ENCODE measurements at regions not wholly inside any gene's neighbourhood (a gene's known extent, or its start where the extent isn't known, plus 50 kb on each side); places are given as distances from the start of the nearest gene placed in this dataset.

DNA sequence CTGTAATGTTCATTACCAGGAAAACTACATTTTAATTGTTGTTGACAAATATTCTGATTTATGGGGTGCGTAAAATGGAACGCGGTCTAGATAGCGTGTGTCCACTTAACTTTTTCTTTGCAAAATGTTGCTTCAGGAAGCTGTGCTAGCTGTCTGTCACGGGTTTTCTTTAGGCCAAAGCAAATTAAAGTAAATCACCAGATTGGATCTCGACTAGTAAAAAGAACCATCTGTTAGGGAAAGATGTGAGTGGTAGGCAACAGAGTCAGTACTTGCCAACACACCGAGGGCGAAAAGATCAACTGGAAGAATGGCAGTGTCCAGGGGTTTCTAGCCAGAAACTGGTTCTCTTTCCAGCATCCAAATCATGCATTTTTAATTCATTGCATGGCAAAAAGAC, 404.9 kb upstream of the TMPO start:
- Histone ChIP-seq H3K9ac (ENCODE audit: control insufficient read depth, extremely low read depth, insufficient read depth, low read length) (no peak overlapping the region), H3K4me2 (ENCODE audit: control insufficient read depth, extremely low read depth, insufficient read depth, low read depth, low read length) (no peak overlapping the region), H3K79me2 (ENCODE audit: control insufficient read depth, insufficient read depth, low read length) (no peaks in the 10 kb centered on the region), H2AFZ (ENCODE audit: control insufficient read depth, low read length) (no peak overlapping the region), H3K27ac (ENCODE audit: control insufficient read depth, insufficient read depth, low read length) (no peak overlapping the region), H3K36me3 (ENCODE audit: control insufficient read depth in 2 of 2, extremely low read depth in 1 of 2, insufficient read depth in 2 of 2, low read length in 2 of 2) (no peaks in the 10 kb centered on the region), H4K20me1 (ENCODE audit: control insufficient read depth, extremely low read depth, insufficient read depth, low read length) (no peaks in the 10 kb centered on the region), H3K9me1 (ENCODE audit: control insufficient read depth, extremely low read depth, insufficient read depth, low read length) (no peaks in the 10 kb centered on the region), H3K27me3 (ENCODE audit: control insufficient read depth, extremely low read depth, insufficient read depth, low read length) (no peaks in the 10 kb centered on the region), H3K4me1 (ENCODE audit: control insufficient read depth, extremely low read depth, insufficient read depth, low read length) (no peaks in the 10 kb centered on the region), H3K4me3 (ENCODE audit: control insufficient read depth in 2 of 3, extremely low read depth in 1 of 3, insufficient read depth in 2 of 3, low read depth in 1 of 3, low read length in 3 of 3) (no peak overlapping the region), H3K9me3 (ENCODE audit: control insufficient read depth, low read depth, low read length) (no peaks in the 10 kb centered on the region)
- DNase-seq (ENCODE audit: low read depth, low spot score): no peak
- dilution Hi-C loops (cut with MboI; ENCODE audit: extremely low pct_ligation_motif_present, low sequenced_read_pairs): no loop called here
- FAIRE-seq: no peak
- TF ChIP-seq EZH2 (IDR thresholded peaks at IDR 0.05; ENCODE audit: low read length) (no peak), CTCF (optimal IDR thresholded peaks at IDR 0.05 in 1 of 3, IDR thresholded peaks at IDR 0.05 in 1 of 3, conservative IDR thresholded peaks at IDR 0.05 in 1 of 3; ENCODE audit: extremely low read depth in 1 of 3, insufficient read depth in 2 of 3, low read length in 3 of 3) (no peak)

GRCh38 chr12:98113548-98113947, 401.8 kb upstream of the TMPO start:
- Histone ChIP-seq H2AFZ (ENCODE audit: control insufficient read depth, low read length) (no peak overlapping the region), H3K27ac (ENCODE audit: control insufficient read depth, insufficient read depth, low read length) (no peak overlapping the region), H3K36me3 (ENCODE audit: control insufficient read depth in 2 of 2, extremely low read depth in 1 of 2, insufficient read depth in 2 of 2, low read length in 2 of 2) (no peaks in the 10 kb centered on the region), H3K4me1 (ENCODE audit: control insufficient read depth, extremely low read depth, insufficient read depth, low read length) (no peaks in the 10 kb centered on the region), H3K4me3 (ENCODE audit: control insufficient read depth in 2 of 3, extremely low read depth in 1 of 3, insufficient read depth in 2 of 3, low read depth in 1 of 3, low read length in 3 of 3) (no peak overlapping the region), H3K9me3 (ENCODE audit: control insufficient read depth, low read depth, low read length) (no peaks in the 10 kb centered on the region), H3K27me3 (ENCODE audit: control insufficient read depth, extremely low read depth, insufficient read depth, low read length) (no peaks in the 10 kb centered on the region), H3K4me2 (ENCODE audit: control insufficient read depth, extremely low read depth, insufficient read depth, low read depth, low read length) (no peak overlapping the region), H3K9ac (ENCODE audit: control insufficient read depth, extremely low read depth, insufficient read depth, low read length) (no peak overlapping the region), H4K20me1 (ENCODE audit: control insufficient read depth, extremely low read depth, insufficient read depth, low read length) (no peaks in the 10 kb centered on the region), H3K79me2 (ENCODE audit: control insufficient read depth, insufficient read depth, low read length) (no peaks in the 10 kb centered on the region), H3K9me1 (ENCODE audit: control insufficient read depth, extremely low read depth, insufficient read depth, low read length) (no peaks in the 10 kb centered on the region)
- no peak for DNase-seq (ENCODE audit: low read depth, low spot score)
- TF ChIP-seq EZH2 (IDR thresholded peaks at IDR 0.05; ENCODE audit: low read length) (no peak), CTCF (optimal IDR thresholded peaks at IDR 0.05 in 1 of 3, IDR thresholded peaks at IDR 0.05 in 1 of 3, conservative IDR thresholded peaks at IDR 0.05 in 1 of 3; ENCODE audit: extremely low read depth in 1 of 3, insufficient read depth in 2 of 3, low read length in 3 of 3) (no peak)
- dilution Hi-C loops (cut with MboI; ENCODE audit: extremely low pct_ligation_motif_present, low sequenced_read_pairs): no loop called here
- no peak for FAIRE-seq

Measured in keratinocyte (primary cell).